ENCODE measurements at regions not wholly inside any gene's neighbourhood (a gene's known extent, or its start where the extent isn't known, plus 50 kb on each side); places are given as distances from the start of the nearest gene placed in this dataset.

DNA sequence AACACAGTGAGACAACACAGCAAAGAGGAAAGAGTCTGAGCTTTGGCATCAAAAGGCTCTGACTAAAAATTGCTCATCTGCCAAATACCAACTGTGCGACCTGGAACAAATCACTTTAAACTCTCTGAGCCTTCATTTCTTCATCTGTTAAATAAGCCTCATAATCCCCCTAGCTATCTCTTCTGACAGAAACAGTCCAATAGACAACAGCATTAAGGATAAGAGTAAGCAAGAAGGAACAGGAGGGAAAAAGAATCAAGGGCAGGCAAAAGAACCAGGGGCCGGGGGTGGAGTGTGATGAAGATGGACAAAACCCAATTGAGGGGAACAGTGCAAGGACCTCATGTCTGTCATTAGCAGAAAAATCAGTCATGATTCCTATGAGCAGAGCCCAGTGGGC lies 79.4 kb upstream of the SETMAR start:
- WGBS (ENCODE audit: low lambda C conversion rate): 7% methylated on average over 2 of the region's 2 CpGs

More for the DNA sequence above, 79.4 kb upstream of the SETMAR start:
- no peaks in the 10 kb centered on the region for H3K4me1 ChIP-seq (ENCODE audit: control insufficient read depth in 1 of 2, insufficient read depth in 2 of 2, low read depth in 1 of 2, low read length in 1 of 2)
- no peak for DNase-seq
- no peak overlapping the region for H3K9ac ChIP-seq
- no peaks in the 10 kb centered on the region for H3K9me2 ChIP-seq
- H3F3A ChIP-seq (replicated peaks; ENCODE audit: insufficient read depth): no peaks in the 10 kb centered on the region
- H3K27me3 ChIP-seq (ENCODE audit: insufficient read depth): no peaks in the 10 kb centered on the region
- H3K9me3 ChIP-seq: no peaks in the 10 kb centered on the region
- no peak overlapping the region for H3K4me3 ChIP-seq (ENCODE audit: low read depth in 2 of 2, low read length in 1 of 2)
- ChIA-PET POLR2A (no interaction called here), CTCF (no interaction called here)
- H2AFZ ChIP-seq (ENCODE audit: low read depth): no peak overlapping the region
- H3K4me2 ChIP-seq: no peak overlapping the region
- H4K20me1 ChIP-seq (ENCODE audit: insufficient read depth): no peaks in the 10 kb centered on the region
- TF ChIP-seq FOXM1 (IDR thresholded peaks at IDR 0.05; ENCODE audit: low read depth): no peak
- TF ChIP-seq JUND (IDR thresholded peaks at IDR 0.05): no peak
- no peak for TF ChIP-seq RAD21 (IDR thresholded peaks at IDR 0.05; ENCODE audit: low read length)
- TF ChIP-seq NFIC (IDR thresholded peaks at IDR 0.05; ENCODE audit: borderline replicate concordance): no peak
- no peak for TF ChIP-seq ZBTB33 (IDR thresholded peaks at IDR 0.05; ENCODE audit: borderline replicate concordance, low read depth)
- TF ChIP-seq, protein P1, sequence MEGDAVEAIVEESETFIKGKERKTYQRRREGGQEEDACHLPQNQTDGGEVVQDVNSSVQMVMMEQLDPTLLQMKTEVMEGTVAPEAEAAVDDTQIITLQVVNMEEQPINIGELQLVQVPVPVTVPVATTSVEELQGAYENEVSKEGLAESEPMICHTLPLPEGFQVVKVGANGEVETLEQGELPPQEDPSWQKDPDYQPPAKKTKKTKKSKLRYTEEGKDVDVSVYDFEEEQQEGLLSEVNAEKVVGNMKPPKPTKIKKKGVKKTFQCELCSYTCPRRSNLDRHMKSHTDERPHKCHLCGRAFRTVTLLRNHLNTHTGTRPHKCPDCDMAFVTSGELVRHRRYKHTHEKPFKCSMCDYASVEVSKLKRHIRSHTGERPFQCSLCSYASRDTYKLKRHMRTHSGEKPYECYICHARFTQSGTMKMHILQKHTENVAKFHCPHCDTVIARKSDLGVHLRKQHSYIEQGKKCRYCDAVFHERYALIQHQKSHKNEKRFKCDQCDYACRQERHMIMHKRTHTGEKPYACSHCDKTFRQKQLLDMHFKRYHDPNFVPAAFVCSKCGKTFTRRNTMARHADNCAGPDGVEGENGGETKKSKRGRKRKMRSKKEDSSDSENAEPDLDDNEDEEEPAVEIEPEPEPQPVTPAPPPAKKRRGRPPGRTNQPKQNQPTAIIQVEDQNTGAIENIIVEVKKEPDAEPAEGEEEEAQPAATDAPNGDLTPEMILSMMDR (IDR thresholded peaks at IDR 0.05): no peak
- no peak for TF ChIP-seq FOSL2 (IDR thresholded peaks at IDR 0.05; ENCODE audit: borderline replicate concordance, low read depth)
- TF ChIP-seq, protein P2, sequence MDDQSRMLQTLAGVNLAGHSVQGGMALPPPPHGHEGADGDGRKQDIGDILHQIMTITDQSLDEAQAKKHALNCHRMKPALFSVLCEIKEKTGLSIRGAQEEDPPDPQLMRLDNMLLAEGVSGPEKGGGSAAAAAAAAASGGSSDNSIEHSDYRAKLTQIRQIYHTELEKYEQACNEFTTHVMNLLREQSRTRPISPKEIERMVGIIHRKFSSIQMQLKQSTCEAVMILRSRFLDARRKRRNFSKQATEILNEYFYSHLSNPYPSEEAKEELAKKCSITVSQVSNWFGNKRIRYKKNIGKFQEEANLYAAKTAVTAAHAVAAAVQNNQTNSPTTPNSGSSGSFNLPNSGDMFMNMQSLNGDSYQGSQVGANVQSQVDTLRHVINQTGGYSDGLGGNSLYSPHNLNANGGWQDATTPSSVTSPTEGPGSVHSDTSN (IDR thresholded peaks at IDR 0.05): no peak
- no peak for TF ChIP-seq TCF12 (IDR thresholded peaks at IDR 0.05)
- TF ChIP-seq MEF2A (IDR thresholded peaks at IDR 0.05; ENCODE audit: borderline replicate concordance, low read depth): no peak
- TF ChIP-seq ELF1 (IDR thresholded peaks at IDR 0.05): no peak
- TF ChIP-seq CHD2 (IDR thresholded peaks at IDR 0.05; ENCODE audit: low read length, partially characterized antibody): no peak
- no peak for TF ChIP-seq POLR2AphosphoS5 (IDR thresholded peaks at IDR 0.05; ENCODE audit: low read depth, low read length)
- TF ChIP-seq NRF1 (IDR thresholded peaks at IDR 0.05; ENCODE audit: low read depth, low read length): no peak
- no peak for TF ChIP-seq FOXJ3 (CRISPR knock-in tag; IDR thresholded peaks at IDR 0.05)
- TF ChIP-seq SMC3 (IDR thresholded peaks at IDR 0.05; ENCODE audit: low read depth, low read length): no peak
- TF ChIP-seq SIN3A (IDR thresholded peaks at IDR 0.05; ENCODE audit: borderline replicate concordance, low read depth, low read length): no peak
- TF ChIP-seq, protein P3, sequence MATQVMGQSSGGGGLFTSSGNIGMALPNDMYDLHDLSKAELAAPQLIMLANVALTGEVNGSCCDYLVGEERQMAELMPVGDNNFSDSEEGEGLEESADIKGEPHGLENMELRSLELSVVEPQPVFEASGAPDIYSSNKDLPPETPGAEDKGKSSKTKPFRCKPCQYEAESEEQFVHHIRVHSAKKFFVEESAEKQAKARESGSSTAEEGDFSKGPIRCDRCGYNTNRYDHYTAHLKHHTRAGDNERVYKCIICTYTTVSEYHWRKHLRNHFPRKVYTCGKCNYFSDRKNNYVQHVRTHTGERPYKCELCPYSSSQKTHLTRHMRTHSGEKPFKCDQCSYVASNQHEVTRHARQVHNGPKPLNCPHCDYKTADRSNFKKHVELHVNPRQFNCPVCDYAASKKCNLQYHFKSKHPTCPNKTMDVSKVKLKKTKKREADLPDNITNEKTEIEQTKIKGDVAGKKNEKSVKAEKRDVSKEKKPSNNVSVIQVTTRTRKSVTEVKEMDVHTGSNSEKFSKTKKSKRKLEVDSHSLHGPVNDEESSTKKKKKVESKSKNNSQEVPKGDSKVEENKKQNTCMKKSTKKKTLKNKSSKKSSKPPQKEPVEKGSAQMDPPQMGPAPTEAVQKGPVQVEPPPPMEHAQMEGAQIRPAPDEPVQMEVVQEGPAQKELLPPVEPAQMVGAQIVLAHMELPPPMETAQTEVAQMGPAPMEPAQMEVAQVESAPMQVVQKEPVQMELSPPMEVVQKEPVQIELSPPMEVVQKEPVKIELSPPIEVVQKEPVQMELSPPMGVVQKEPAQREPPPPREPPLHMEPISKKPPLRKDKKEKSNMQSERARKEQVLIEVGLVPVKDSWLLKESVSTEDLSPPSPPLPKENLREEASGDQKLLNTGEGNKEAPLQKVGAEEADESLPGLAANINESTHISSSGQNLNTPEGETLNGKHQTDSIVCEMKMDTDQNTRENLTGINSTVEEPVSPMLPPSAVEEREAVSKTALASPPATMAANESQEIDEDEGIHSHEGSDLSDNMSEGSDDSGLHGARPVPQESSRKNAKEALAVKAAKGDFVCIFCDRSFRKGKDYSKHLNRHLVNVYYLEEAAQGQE (IDR thresholded peaks at IDR 0.05; ENCODE audit: low read depth, low read length): no peak
- TF ChIP-seq TAF1 (IDR thresholded peaks at IDR 0.05; ENCODE audit: borderline replicate concordance, low read depth, low read length): no peak
- no peaks in the 10 kb centered on the region for H3K36me3 ChIP-seq (replicated peaks in 1 of 2; ENCODE audit: control insufficient read depth in 1 of 2, insufficient read depth in 2 of 2, low read length in 1 of 2)
- H3K79me2 ChIP-seq (ENCODE audit: insufficient read depth): no peaks in the 10 kb centered on the region
- no peak overlapping the region for H3K27ac ChIP-seq (ENCODE audit: low read depth in 2 of 2, low read length in 1 of 2)
